ENCODE measurements at regions not wholly inside any gene's neighbourhood (a gene's known extent, or its start where the extent isn't known, plus 50 kb on each side); places are given as distances from the start of the nearest gene placed in this dataset.

DNA sequence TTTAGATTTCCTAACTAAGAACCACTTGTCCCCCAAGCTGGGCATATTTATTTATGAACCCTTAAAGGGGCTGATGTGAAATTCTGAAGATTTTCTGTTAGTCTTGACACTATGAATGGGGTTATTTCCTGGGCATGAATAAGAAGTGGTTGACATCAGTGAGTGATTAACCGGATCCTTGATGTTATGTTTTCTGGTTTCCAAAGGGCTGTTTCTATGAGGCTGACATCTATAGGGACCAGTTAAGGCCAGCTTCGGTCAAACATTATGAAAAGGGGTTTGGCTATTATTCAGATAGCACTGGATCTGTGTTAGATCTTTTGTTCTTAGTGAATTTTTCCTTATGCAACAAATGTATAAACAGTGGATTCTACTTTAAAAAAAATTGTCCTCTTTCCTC is 443.7 kb upstream of the SPRED2 start:
- DNase-seq (ENCODE audit: low read depth, low spot score), result no peak
- in situ Hi-C loops (cut with HindIII; ENCODE audit: low pct_unique_long_range_greater_than_20kb, low sequenced_read_pairs), result no loop called here

DNA sequence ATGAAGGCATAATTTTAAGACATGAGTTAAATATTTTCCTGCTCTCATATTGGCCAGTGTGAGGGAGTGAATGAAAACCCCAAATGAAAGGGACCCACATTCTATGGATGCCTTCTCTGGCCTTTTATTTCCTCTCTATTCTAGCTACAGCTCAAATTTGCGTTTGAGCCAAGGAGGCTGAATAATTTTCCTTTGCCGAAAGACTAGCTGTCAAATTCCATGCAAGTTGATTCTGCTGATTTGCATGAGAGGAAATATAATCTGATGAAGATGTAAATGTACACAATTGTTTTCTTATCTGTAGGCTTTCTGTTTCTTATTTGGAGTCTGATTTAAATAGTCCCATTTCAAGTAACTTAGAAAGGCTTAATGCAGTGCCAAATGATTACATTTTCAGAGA is 438.4 kb upstream of the SPRED2 start:
- no peak for DNase-seq (ENCODE audit: low read depth, low spot score)
- in situ Hi-C loops (cut with HindIII; ENCODE audit: low pct_unique_long_range_greater_than_20kb, low sequenced_read_pairs), result no loop called here

DNA sequence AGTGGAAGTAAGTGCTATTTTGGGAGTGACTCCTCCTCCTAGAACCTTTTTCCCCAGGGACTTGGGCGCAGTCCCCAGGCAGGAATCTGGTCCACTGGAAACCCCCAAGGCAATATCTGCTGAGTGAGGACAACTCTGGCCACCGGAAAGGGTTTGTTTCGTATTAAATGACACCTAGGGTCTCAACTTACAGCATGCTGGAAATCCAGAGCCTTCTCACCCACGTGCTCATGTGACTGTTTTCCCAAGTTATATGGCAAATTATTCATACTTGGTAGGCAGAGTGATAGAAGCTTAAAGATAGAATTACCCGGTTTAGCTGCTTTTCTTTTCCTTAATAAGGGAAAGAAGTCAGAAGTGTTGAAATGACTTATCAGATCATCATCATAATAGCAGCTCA is 436.9 kb upstream of the SPRED2 start:
- no peak for DNase-seq (ENCODE audit: low read depth, low spot score)
- in situ Hi-C loops (cut with HindIII; ENCODE audit: low pct_unique_long_range_greater_than_20kb, low sequenced_read_pairs), result no loop called here

DNA sequence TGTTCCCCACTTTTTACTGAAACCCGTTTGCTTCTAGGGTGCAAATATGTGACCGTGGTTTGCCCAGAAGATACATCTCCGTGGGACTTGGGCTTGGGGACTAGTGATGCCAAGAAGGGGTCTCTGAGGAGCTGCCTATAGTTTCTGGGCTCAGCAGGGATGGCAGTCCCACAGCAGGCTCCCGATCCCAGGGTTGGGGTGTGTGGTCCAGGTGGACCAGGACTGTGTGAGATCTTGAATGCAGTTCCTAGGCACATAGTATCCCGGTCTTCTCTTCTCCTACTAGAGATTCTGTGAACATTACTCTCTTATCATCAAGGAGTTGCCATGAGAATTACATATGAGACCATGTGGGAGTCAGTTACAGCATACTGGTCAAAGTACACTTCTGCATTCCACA is 435.8 kb upstream of the SPRED2 start:
- in situ Hi-C loops (cut with HindIII; ENCODE audit: low pct_unique_long_range_greater_than_20kb, low sequenced_read_pairs), result no loop called here
- no peak for DNase-seq (ENCODE audit: low read depth, low spot score)

DNA sequence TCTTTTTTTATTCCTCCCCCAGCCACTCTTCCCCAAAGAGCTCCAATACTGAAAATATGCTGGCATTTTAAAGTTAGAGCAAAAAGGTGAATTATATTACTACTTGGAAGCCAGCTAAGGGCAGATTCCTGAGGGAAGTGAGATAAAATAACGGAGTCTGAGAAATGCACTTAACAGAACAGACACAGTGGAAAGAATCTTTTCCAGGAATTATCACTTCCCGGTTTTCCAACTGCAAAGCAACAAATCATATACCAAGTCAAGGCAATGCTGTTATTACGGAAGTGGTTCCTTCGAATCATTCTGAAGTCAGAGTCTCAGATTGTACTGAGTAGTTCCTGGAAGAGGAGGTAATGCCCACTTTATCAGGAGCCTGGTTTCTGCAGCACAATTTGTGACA is 435.0 kb upstream of the SPRED2 start:
- in situ Hi-C loops (cut with HindIII; ENCODE audit: low pct_unique_long_range_greater_than_20kb, low sequenced_read_pairs), result no loop called here
- DNase-seq (ENCODE audit: low read depth, low spot score), result no peak

DNA sequence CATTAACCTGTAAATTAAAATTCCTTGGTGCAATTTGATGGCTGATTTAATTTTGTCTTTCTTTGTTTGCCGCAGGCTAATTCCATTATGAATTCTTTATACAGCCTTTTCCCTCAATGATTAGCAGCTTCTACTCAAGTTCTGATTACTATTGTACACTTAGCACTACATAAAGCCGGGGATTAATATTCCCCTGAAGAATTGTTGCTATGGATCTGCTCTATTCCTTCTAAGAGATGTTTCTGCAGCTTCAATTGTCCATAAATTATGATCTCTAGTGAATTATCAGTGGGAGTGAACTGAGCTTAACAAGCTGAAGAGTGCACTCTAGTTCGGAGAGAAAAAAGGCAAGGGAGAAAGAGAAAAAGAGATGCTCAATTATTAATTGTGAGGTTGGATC is 433.7 kb upstream of the SPRED2 start:
- in situ Hi-C loops (cut with HindIII; ENCODE audit: low pct_unique_long_range_greater_than_20kb, low sequenced_read_pairs), result no loop called here
- no peak for DNase-seq (ENCODE audit: low read depth, low spot score)

DNA sequence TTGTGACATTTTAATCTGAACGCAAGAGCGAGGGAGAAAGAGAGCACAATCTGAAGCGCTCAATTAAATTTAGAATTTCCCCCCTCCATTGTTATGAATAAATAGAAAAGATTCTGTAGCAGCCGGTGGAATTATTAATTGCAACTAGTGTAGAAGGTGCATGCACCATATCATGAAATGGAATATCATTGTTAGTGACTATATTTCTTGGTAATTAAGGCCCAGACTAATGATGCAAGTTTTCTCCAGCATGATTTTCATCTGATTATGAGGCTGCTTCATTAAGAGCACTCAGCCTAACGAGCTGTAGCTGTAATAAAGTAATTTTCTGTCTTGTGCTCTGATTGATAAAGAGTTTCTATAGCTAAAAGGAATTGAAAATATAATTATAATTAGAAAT is 432.2 kb upstream of the SPRED2 start:
- in situ Hi-C loops (cut with HindIII; ENCODE audit: low pct_unique_long_range_greater_than_20kb, low sequenced_read_pairs), result no loop called here
- no peak for DNase-seq (ENCODE audit: low read depth, low spot score)

DNA sequence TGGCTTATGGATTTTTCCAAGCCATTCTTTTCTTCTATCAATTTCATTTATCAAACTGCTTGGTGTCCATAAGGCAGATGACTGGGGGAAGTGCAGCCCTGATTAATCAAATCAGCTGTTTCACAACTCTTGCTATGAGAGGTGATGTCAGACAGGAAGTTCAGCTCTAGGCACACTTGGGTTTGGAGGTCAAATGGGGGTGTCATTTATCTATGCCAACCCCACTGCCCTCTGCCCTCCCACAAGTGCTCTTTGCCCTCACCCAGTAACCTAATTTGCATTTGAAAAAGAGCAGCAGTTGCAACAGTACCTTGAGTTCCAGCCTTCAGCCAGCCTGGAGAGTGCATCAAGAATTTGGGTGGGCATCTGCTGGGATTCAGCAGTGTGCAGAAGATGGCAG is 431.3 kb upstream of the SPRED2 start:
- in situ Hi-C loops (cut with HindIII; ENCODE audit: low pct_unique_long_range_greater_than_20kb, low sequenced_read_pairs), result no loop called here
- DNase-seq (ENCODE audit: low read depth, low spot score), result no peak

DNA sequence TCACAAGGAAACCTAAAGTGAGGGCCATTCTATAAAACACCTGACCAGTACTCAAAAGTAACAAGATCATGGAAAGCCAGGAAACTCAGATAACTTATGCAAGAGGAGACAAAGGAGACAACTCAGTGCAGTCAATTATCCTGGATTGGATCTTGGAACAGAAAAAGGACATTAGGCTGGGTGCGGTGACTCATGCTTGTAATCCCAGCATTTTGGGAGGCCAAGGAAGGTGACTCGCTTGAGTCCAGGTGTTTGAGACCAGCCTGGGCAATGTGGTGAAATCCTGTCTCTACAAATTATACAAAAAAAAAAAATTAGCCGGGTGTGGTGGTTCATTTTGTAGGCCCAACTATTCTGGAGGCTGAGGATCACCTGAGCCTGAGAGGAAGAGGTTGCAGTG is 424.5 kb upstream of the SPRED2 start:
- in situ Hi-C loops (cut with HindIII; ENCODE audit: low pct_unique_long_range_greater_than_20kb, low sequenced_read_pairs), result no loop called here
- DNase-seq (ENCODE audit: low read depth, low spot score), result no peak

DNA sequence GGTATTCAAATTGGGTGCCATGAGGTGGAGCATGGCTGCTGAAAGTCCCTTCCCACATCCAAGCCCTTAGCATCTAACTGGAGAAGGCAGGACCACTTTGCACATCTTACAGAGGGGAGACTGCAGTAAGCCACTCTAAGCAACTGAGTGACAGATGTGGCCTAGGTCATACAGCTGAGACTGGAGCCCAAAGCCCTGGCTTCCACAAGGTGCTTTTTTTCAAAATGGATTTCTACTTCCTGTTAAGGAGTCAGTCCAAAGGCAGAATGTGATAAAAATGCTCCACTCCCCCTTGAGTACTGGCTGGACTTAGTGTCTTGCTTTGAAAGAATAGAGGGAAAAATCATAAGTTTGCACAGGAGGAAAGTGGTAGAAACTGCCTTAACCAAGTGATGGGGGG is 424.0 kb upstream of the SPRED2 start:
- in situ Hi-C loops (cut with HindIII; ENCODE audit: low pct_unique_long_range_greater_than_20kb, low sequenced_read_pairs), result no loop called here
- DNase-seq (ENCODE audit: low read depth, low spot score), result no peak

DNA sequence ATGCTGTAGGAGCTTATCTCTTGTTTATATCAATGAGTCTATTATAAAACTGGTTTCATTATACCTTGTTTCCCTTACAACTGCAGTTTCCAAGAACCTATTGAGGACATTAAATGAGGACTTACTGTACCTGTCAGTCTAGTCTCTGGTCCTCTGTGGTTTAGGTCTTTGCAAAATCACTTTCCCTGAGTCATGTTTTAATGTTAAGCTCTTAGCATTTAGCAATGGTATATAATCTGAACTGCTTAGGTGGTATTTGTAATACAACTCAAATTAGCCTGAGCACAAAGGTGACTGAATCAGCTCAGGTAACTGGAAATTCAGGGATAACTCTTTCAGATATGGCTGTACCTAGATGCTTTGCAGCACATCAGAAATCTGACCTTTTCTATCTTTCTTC is 418.3 kb upstream of the SPRED2 start:
- in situ Hi-C loops (cut with HindIII; ENCODE audit: low pct_unique_long_range_greater_than_20kb, low sequenced_read_pairs), result no loop called here

DNA sequence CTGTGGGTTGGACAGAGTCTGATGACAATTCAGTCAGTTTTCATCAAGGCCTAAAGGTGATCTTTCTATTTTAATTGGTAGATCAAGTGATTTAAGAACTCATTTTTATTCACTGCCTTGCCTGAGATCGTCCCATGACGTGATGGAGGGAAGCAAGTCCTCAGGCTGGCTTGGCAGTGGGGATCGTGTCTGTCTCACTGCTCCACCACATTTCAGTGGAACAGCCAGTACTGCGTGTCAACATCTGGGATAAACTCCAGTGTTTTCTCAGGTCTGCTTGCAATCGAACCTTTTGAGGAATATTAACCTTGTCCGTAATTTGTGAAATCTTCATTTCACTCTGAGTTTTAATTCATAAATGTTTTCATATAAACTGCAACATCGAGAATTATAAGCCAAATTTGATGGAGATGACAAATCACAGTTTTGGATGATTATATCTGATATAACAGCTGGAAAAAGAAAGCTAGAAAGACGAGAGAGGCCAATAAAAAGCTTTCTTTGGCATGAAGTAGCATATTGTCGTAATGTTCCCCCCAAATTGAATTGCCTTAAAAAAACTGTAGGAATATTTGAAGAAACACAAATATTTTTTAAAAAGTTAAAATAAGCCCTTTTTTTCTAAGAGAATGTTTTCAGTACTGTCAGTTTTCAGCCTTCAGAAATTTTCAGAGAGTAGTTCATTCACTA is 414.7 kb upstream of the SPRED2 start:
- DNase-seq (ENCODE audit: low read depth, low spot score), result no peak

More for the DNA sequence above, 418.3 kb upstream of the SPRED2 start:
- DNase-seq (ENCODE audit: low read depth, low spot score), result no peak

DNA sequence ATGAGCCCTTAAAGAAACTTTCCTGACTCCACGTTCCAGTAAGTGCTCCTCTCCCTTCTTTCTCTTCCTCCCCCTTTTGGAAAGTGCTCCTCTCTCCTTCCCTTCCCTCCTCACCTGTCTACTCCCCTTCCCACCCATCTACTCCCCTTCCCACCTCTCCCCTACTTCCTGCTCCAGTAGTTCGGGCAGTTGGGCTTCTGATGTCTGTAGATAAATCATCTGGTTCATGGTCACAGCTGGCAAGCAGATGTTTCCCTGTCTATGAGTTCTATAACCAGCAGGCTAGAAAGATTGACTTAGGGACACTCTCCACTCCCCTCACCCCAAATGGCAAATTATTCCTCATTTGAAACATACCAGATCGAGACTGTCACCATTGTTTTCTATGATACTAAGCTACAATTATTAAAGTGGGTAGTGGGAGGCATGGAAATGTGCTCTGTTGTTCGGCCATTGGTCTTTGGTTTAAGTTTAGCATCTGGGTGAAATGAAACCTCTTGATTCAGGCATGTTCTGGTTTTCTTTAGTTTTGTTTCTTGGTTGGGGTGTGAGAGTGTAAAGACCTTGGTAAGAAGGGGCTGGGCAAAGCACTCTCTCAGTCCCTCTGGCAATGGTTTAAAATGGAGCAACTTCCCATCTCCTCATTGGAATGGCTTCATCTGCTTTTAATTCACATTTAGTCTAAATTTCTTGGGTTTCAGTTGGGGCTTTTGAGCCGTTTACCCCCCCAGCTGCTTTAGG is 413.2 kb upstream of the SPRED2 start:
- in situ Hi-C loops (cut with HindIII; ENCODE audit: low pct_unique_long_range_greater_than_20kb, low sequenced_read_pairs), result no loop called here
- no peak for DNase-seq (ENCODE audit: low read depth, low spot score)

More for the DNA sequence above, 414.7 kb upstream of the SPRED2 start:
- in situ Hi-C loops (cut with HindIII; ENCODE audit: low pct_unique_long_range_greater_than_20kb, low sequenced_read_pairs), result no loop called here

DNA sequence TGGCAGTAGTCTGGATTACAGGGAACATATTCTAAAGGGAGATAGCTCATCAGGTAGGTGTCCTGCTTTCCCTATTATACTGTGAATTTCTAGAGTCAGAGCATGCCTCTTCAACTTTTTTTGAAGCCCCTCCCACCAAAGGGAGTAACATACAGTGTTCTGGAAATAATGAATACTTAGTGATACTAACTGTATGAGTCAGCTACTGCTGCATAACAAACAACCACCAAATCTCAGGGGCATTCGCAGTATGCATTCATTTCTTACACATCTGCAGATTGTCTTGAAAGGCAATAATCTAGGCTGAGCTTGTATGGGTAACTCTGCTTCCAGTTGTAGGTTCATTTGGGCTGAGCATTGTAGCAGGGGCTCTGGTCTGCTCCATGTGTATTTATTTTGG is 409.7 kb upstream of the SPRED2 start:
- in situ Hi-C loops (cut with HindIII; ENCODE audit: low pct_unique_long_range_greater_than_20kb, low sequenced_read_pairs), result no loop called here
- DNase-seq (ENCODE audit: low read depth, low spot score), result no peak

DNA sequence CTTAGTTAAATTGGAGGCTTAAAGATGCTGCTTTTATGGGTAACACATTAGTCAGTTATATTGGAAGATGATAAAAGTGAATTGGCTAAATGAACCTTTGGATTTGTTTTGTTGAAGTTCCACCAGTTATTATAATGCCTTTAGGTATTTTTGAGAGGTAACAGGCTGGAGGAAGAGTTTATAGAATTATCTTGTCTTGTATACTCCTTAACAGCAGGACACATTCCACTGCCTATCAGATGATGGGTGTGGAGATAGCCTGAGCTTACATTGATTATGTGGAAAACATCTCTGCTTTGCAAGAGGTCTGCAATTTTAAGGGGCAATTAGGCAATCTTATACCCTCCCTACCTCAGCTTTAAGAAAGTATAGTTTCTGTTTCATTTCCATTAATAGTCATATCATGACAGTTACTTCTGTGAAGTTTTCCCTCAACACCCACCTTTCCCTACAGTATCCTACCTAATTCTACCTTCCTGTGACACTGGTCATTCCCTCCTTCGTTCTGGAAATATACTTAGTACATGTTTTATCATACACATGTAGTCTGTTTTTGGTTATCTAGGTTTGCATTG is 403.7 kb upstream of the SPRED2 start:
- in situ Hi-C loops (cut with HindIII; ENCODE audit: low pct_unique_long_range_greater_than_20kb, low sequenced_read_pairs), result no loop called here
- DNase-seq (ENCODE audit: low read depth, low spot score), result no peak

DNA sequence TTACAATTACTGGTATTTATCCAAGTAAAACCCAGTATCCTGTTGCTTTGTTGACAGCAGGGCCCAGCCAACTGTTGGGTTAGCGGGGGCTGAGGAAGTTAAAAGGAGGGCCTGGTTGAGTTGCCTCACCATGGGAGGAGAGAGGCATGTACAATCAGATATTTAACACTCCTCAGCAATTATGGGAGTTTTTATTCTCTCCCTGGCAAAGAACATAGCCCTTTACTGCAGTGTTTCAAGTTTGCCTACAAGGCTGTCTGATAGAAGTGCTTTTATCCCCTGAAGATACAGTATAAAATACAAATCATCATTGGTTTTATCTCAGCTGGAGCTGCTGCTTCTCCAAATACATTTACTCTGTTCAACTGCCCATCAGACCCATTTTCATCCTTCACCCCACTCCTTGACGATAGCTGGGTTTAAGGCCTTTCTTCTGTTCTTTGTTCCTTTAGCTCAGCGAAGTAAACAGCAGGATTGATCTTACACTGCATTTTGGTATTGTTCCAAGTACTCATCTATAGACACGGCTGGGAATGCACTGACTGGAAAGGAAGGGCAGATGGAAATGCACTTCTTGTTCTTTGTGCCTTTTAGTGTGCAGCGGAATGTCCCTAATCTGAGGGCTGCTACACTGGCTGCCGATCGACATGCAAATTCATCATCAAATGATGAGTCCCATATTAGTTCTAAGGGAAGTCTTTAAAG is 402.5 kb upstream of the SPRED2 start:
- in situ Hi-C loops (cut with HindIII; ENCODE audit: low pct_unique_long_range_greater_than_20kb, low sequenced_read_pairs), result no loop called here

DNA sequence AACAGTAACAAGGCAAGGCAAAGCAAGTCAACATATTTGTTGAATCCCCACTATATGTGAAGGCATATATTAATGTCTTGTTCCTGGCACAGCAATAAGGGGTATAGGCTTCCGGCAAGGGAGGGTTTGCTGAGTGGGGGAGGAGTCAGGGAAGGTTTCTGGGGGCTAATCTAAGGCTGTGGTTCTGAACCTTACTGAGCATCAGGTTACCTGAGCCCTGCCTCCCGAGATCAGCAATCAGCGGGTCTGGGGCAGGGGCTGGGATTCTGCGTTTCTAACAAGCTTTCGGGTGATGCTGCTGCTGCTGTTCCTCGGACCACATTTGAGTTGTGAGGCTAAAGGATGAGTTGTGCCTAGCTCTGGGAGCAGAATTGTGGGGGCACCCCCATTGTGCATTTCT is 401.7 kb upstream of the SPRED2 start:
- in situ Hi-C loops (cut with HindIII; ENCODE audit: low pct_unique_long_range_greater_than_20kb, low sequenced_read_pairs), result no loop called here
- no peak for DNase-seq (ENCODE audit: low read depth, low spot score)

More for the DNA sequence above, 402.5 kb upstream of the SPRED2 start:
- DNase-seq (ENCODE audit: low read depth, low spot score), result no peak

DNA sequence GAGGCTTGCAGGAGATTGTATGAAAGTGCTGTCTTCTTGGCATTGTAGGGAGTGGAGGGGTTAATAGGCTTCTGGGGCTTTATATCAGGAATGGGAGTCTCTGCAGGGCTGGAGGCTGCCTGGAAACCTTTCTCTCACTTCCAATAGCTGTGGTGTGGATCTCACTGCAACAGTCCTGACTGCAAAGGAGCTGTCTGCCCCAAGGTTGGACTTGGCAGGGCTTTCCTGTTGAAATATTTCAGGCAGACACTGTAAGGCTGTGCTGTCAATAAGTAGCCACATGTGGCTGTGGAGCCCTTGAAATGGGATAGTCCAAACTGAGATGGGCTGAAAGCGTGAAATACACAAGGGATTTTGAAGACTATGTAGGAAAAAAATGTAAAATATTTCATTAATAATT is 399.1 kb upstream of the SPRED2 start:
- in situ Hi-C loops (cut with HindIII; ENCODE audit: low pct_unique_long_range_greater_than_20kb, low sequenced_read_pairs), result no loop called here
- DNase-seq (ENCODE audit: low read depth, low spot score), result no peak
